IMR-90 (cell line): ENCODE measurements at regions not wholly inside any gene's neighbourhood (a gene's known extent, or its start where the extent isn't known, plus 50 kb on each side); places are given as distances from the start of the nearest gene placed in this dataset.

Source experiments
- ATAC-seq: fragments of 200-7000 bp; cut with Tn5 transposase; 2 replicates; pipeline ENCODE4 v1.9.1; 2020; ENCODE audit warnings: low read depth, mild to moderate bottlenecking, moderate library complexity
- BruUV-seq: library from RNA; stranded (reverse); fragments of 400-500 nt; replicated peaks from 2 replicates; lab custom pipeline; 2021; lab: Mats Ljungman, UMichigan
- CTCF ChIA-PET: fragments of 300-600 bp; formaldehyde crosslinking; extraction: SDS; loops from one replicate; lab custom pipeline; 2021; ENCODE audit warnings: antibody characterized with exemption; lab: Yijun Ruan, JAX
- POLR2A ChIA-PET: fragments of 300-600 bp; sonication (Branson Sonifier 250); formaldehyde crosslinking; loops from one replicate; lab custom pipeline; 2022; ENCODE audit warnings: antibody characterized with exemption; ENCODE audit not compliant: unreplicated experiment; lab: Charles Lee
- DNase-seq: peaks from one replicate; pipeline ENCODE4 v3.0.0; 2013
- H2AFZ ChIP-seq: replicated peaks from 2 replicates; pipeline ENCODE3; 2013; ENCODE audit warnings: low read length, mild to moderate bottlenecking; ENCODE audit not compliant: poor library complexity
- H2AK5ac ChIP-seq: 2 replicates; pipeline ENCODE4 v1.6.1; 2013; ENCODE audit warnings: low read depth, low read length, inconsistent platforms
- H2AK9ac ChIP-seq: replicated peaks from 2 replicates; pipeline ENCODE3; 2013; ENCODE audit warnings: mild to moderate bottlenecking, low read depth, low read length, moderate library complexity; ENCODE audit not compliant: poor library complexity
- H2BK120ac ChIP-seq: 2 replicates; pipeline ENCODE4 v1.6.1; 2013; ENCODE audit warnings: low read depth, low read length, inconsistent platforms
- H2BK15ac ChIP-seq: 3 replicates; pipeline ENCODE4 v1.6.1; 2013; ENCODE audit warnings: low read depth, low read length, inconsistent platforms
- H2BK20ac ChIP-seq: 2 replicates; pipeline ENCODE4 v1.6.1; 2013; ENCODE audit warnings: low read depth, mild to moderate bottlenecking, inconsistent platforms, low read length, moderate library complexity
- H2BK5ac ChIP-seq: 2 replicates; pipeline ENCODE4 v1.6.1; 2013; ENCODE audit warnings: mild to moderate bottlenecking, low read depth, low read length, inconsistent platforms; ENCODE audit not compliant: poor library complexity, severe bottlenecking
- H3K14ac ChIP-seq: replicated peaks from 2 replicates; pipeline ENCODE4 v1.6.1; 2013; ENCODE audit warnings: low read depth, low read length, inconsistent platforms
- H3K18ac ChIP-seq: 2 replicates; pipeline ENCODE4 v1.6.1; 2013; ENCODE audit warnings: low read depth, low read length, control low read depth
- H3K23ac ChIP-seq: 2 replicates; pipeline ENCODE4 v1.6.1; 2013; ENCODE audit warnings: low read depth, low read length, inconsistent platforms
- H3K27ac ChIP-seq: 2 replicates; pipeline ENCODE4 v1.5.1; 2013; ENCODE audit warnings: mild to moderate bottlenecking, control low read depth, low read length; ENCODE audit not compliant: insufficient read depth
- H3K27me3 ChIP-seq: 2 replicates; pipeline ENCODE4 v1.6.1; 2013; ENCODE audit warnings: low read length; ENCODE audit not compliant: control insufficient read depth, insufficient read depth
- H3K36me3 ChIP-seq: 2 replicates; pipeline ENCODE4 v1.6.1; 2013; ENCODE audit warnings: low read length, mixed read lengths; ENCODE audit not compliant: control insufficient read depth, insufficient read depth
- H3K4ac ChIP-seq: 2 replicates; pipeline ENCODE4 v1.6.1; 2013; ENCODE audit warnings: low read depth, low read length, inconsistent platforms
- H3K4me1 ChIP-seq: 2 replicates; pipeline ENCODE4 v1.6.1; 2013; ENCODE audit warnings: low read length, mixed read lengths; ENCODE audit not compliant: control insufficient read depth, insufficient read depth
- H3K4me2 ChIP-seq: 2 replicates; pipeline ENCODE4 v1.6.1; 2013; ENCODE audit warnings: low read depth, mild to moderate bottlenecking, control low read depth, low read length, moderate library complexity
- H3K4me3 ChIP-seq: 2 replicates; pipeline ENCODE4 v1.5.1; 2013; ENCODE audit warnings: low read depth, mild to moderate bottlenecking, control low read depth, low read length, moderate library complexity; ENCODE audit not compliant: insufficient read depth
- H3K56ac ChIP-seq: 2 replicates; pipeline ENCODE4 v1.6.1; 2013; ENCODE audit warnings: low read length, inconsistent platforms; ENCODE audit not compliant: insufficient read depth; ENCODE audit errors: extremely low read depth
- H3K79me1 ChIP-seq, 2 experiments: 2 replicates each; pipeline ENCODE4 v1.6.1; 2013; ENCODE audit warnings: low read length in 2 of 2, inconsistent platforms in 1 of 2, low read depth in 1 of 2
- H3K9ac ChIP-seq: 2 replicates; pipeline ENCODE4 v1.6.1; 2013; ENCODE audit warnings: low read depth, low read length, control low read depth
- H3K9me1 ChIP-seq: 2 replicates; pipeline ENCODE4 v1.6.1; 2013; ENCODE audit warnings: low read length, inconsistent platforms; ENCODE audit not compliant: insufficient read depth
- H3K9me3 ChIP-seq: 2 replicates; pipeline ENCODE4 v1.6.1; 2013; ENCODE audit warnings: low read length; ENCODE audit not compliant: control insufficient read depth, insufficient read depth
- H4K20me1 ChIP-seq: 2 replicates; pipeline ENCODE4 v1.6.1; 2013; ENCODE audit warnings: low read length, inconsistent platforms; ENCODE audit not compliant: insufficient read depth
- H4K5ac ChIP-seq: 2 replicates; pipeline ENCODE4 v1.6.1; 2013; ENCODE audit warnings: mild to moderate bottlenecking, low read depth, low read length, control low read depth
- H4K8ac ChIP-seq, 2 experiments: 2 replicates each; pipeline ENCODE4 v1.6.1; 2013; ENCODE audit warnings: low read depth in 2 of 2, low read length in 2 of 2, control low read depth in 1 of 2, inconsistent platforms in 1 of 2
- H4K91ac ChIP-seq: 2 replicates; pipeline ENCODE4 v1.6.1; 2013; ENCODE audit warnings: low read depth, low read length, inconsistent platforms; ENCODE audit not compliant: insufficient read depth
- BHLHE40 ChIP-seq: fragments of 150-350 bp; IDR thresholded peaks from 2 replicates; pipeline ENCODE4 v1.6.1; 2016; ENCODE audit warnings: mild to moderate bottlenecking, low read depth, low read length
- CEBPB ChIP-seq: IDR thresholded peaks from 2 replicates; pipeline ENCODE4 v1.6.1; 2012; ENCODE audit warnings: low read depth, low read length, improper control_type of control experiment
- CHD1 ChIP-seq: IDR thresholded peaks from 2 replicates; pipeline ENCODE4 v1.6.1; 2012; ENCODE audit warnings: low read depth, low read length, improper control_type of control experiment
- FOS ChIP-seq: fragments of 150-350 bp; IDR thresholded peaks from 2 replicates; pipeline ENCODE4 v1.6.1; 2016; ENCODE audit warnings: low read depth, low read length
- MAFK ChIP-seq: IDR thresholded peaks from 2 replicates; pipeline ENCODE4 v1.6.1; 2012; ENCODE audit warnings: low read depth, low read length, improper control_type of control experiment
- MAZ ChIP-seq: IDR thresholded peaks from 2 replicates; pipeline ENCODE4 v1.6.1; 2012; ENCODE audit warnings: low read depth, mild to moderate bottlenecking, low read length, improper control_type of control experiment, moderate library complexity, borderline replicate concordance
- MXI1 ChIP-seq: IDR thresholded peaks from 2 replicates; pipeline ENCODE4 v1.6.1; 2012; ENCODE audit warnings: low read depth, mild to moderate bottlenecking, low read length, moderate library complexity, borderline replicate concordance
- NFE2L2 ChIP-seq: fragments of 150-350 bp; IDR thresholded peaks from 2 replicates; pipeline ENCODE4 v1.6.1; 2016; ENCODE audit warnings: low read depth, mild to moderate bottlenecking, low read length
- POLR2A ChIP-seq: IDR thresholded peaks from 2 replicates; pipeline ENCODE4 v1.6.1; 2012; ENCODE audit warnings: mild to moderate bottlenecking, low read depth, low read length
- RAD21 ChIP-seq: IDR thresholded peaks from 2 replicates; pipeline ENCODE4 v1.6.1; 2012; ENCODE audit warnings: low read length, improper control_type of control experiment
- RCOR1 ChIP-seq: IDR thresholded peaks from 2 replicates; pipeline ENCODE4 v1.6.1; 2012; ENCODE audit warnings: mild to moderate bottlenecking, low read length, improper control_type of control experiment; ENCODE audit not compliant: insufficient replicate concordance
- RFX5 ChIP-seq: IDR thresholded peaks from 2 replicates; pipeline ENCODE4 v1.8.0; 2012; ENCODE audit warnings: low read depth, mild to moderate bottlenecking, low read length, moderate library complexity
- SMC3 ChIP-seq: fragments of 150-350 bp; IDR thresholded peaks from 2 replicates; pipeline ENCODE4 v1.6.1; 2016; ENCODE audit warnings: low read depth, mild to moderate bottlenecking, antibody characterized with exemption, low read length, moderate library complexity
- USF2 ChIP-seq: fragments of 150-350 bp; IDR thresholded peaks from 2 replicates; pipeline ENCODE4 v1.6.1; 2017; ENCODE audit warnings: mild to moderate bottlenecking, antibody characterized with exemption, low read length, low read depth
- WGBS, 2 experiments: methylation state at CpG; one replicate each; pipeline versions ENCODE4 v1.1.5 to v1.1.7; 2013; ENCODE audit warnings: missing lambda C conversion rate in 2 of 2; ENCODE audit not compliant: insufficient read length in 1 of 2; ENCODE audit errors: extremely low coverage in 2 of 2; 5-methylcytosine and 5-hydroxymethylcytosine counted together
- dilution Hi-C: fragments of 300-500 bp; cut with HindIII; formaldehyde crosslinking; loops from one replicate; pipeline ENCODE4 v1.14.3; 2018; ENCODE audit warnings: low sequenced_read_pairs; ENCODE audit not compliant: unreplicated experiment
- in situ Hi-C: fragments of 300-500 bp; cut with MboI; formaldehyde crosslinking; loops from 3 replicates; pipeline ENCODE4 v1.14.3; 2019; ENCODE audit warnings: low sequenced_read_pairs, inconsistent platforms, mixed read lengths
- intact Hi-C: fragments of 100-400 bp; cut with micrococcal nuclease; formaldehyde crosslinking; loops from 2 replicates; pipeline ENCODE4 v1.10.0; 2022
- TF ChIP-seq, protein P1 (sequence below): conservative IDR thresholded peaks from 2 replicates; pipeline ENCODE4 v1.5.1; 2012; ENCODE audit warnings: mild to moderate bottlenecking, low read depth, low read length, improper control_type of control experiment
- TF ChIP-seq, protein P2 (sequence below): fragments of 150-350 bp; IDR thresholded peaks from 2 replicates; pipeline ENCODE4 v1.6.1; 2016; ENCODE audit warnings: low read depth, mild to moderate bottlenecking, low read length, moderate library complexity, borderline replicate concordance

- DNase-seq (no peak), ATAC-seq (no peak)
- no peak overlapping the region for H3K4me2 ChIP-seq
- no peak overlapping the region for H3K27ac ChIP-seq
- H4K91ac ChIP-seq = no peak overlapping the region
- no peak overlapping the region for H4K5ac ChIP-seq
- WGBS, 2 experiments = 50% methylated on average over 1 of the region's 2 CpGs; no CpG with 5 or more reads in 1 of the 2 experiments
- H3K4ac ChIP-seq = no peak overlapping the region
- H2BK5ac ChIP-seq = no peak overlapping the region
- H3K14ac ChIP-seq = no peak overlapping the region
- H3K18ac ChIP-seq = no peak overlapping the region
- TF ChIP-seq BHLHE40 (no peak), RAD21 (no peak), MAFK (no peak), RFX5 (no peak), FOS (no peak), RCOR1 (no peak), MXI1 (no peak), SMC3 (no peak), CHD1 (no peak), CEBPB (no peak), USF2 (no peak), MAZ (no peak), NFE2L2 (no peak), POLR2A (no peak)
- TF ChIP-seq, protein P1, sequence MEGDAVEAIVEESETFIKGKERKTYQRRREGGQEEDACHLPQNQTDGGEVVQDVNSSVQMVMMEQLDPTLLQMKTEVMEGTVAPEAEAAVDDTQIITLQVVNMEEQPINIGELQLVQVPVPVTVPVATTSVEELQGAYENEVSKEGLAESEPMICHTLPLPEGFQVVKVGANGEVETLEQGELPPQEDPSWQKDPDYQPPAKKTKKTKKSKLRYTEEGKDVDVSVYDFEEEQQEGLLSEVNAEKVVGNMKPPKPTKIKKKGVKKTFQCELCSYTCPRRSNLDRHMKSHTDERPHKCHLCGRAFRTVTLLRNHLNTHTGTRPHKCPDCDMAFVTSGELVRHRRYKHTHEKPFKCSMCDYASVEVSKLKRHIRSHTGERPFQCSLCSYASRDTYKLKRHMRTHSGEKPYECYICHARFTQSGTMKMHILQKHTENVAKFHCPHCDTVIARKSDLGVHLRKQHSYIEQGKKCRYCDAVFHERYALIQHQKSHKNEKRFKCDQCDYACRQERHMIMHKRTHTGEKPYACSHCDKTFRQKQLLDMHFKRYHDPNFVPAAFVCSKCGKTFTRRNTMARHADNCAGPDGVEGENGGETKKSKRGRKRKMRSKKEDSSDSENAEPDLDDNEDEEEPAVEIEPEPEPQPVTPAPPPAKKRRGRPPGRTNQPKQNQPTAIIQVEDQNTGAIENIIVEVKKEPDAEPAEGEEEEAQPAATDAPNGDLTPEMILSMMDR = no peak
- TF ChIP-seq, protein P2, sequence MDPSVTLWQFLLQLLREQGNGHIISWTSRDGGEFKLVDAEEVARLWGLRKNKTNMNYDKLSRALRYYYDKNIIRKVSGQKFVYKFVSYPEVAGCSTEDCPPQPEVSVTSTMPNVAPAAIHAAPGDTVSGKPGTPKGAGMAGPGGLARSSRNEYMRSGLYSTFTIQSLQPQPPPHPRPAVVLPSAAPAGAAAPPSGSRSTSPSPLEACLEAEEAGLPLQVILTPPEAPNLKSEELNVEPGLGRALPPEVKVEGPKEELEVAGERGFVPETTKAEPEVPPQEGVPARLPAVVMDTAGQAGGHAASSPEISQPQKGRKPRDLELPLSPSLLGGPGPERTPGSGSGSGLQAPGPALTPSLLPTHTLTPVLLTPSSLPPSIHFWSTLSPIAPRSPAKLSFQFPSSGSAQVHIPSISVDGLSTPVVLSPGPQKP = no peak
- H3K56ac ChIP-seq = no peak overlapping the region
- intact Hi-C loops (no loop called here), in situ Hi-C loops (no loop called here), dilution Hi-C loops (no loop called here)
- peaks cover 8% of the 10 kb centered on the region for H3K27me3 ChIP-seq
- POLR2A ChIA-PET = no interaction called here
- H2BK20ac ChIP-seq = no peak overlapping the region
- no peak overlapping the region for H2BK15ac ChIP-seq
- H3K4me3 ChIP-seq = no peak overlapping the region
- no peaks in the 10 kb centered on the region; the same call in 1 of the 2 replicates for H3K9me1 ChIP-seq
- H4K8ac ChIP-seq = no peak overlapping the region
- no peak overlapping the region for H2BK120ac ChIP-seq
- no peaks in the 10 kb centered on the region for H4K20me1 ChIP-seq
- CTCF ChIA-PET = interaction anchor here (0.6 to 0.7 kb wide), 2 partner anchors 93 to 542 kb away, joined by 4 to 5 read pairs; no protein-coding TSS in a partner anchor
- H2AK5ac ChIP-seq = no peak overlapping the region
- H3K23ac ChIP-seq = no peak overlapping the region
- no peaks in the 10 kb centered on the region for H3K36me3 ChIP-seq
- no peaks in the 10 kb centered on the region for H3K79me1 ChIP-seq
- H3K4me1 ChIP-seq = no peaks in the 10 kb centered on the region
- no peak overlapping the region for H3K9ac ChIP-seq
- H2AK9ac ChIP-seq = no peak overlapping the region
- H3K9me3 ChIP-seq = no peaks in the 10 kb centered on the region; the same call in 1 of the 2 replicates
- no peak overlapping the region for H2AFZ ChIP-seq
- BruUV-seq = no TSS peak
Observed at GRCh38 chr16:48978501-48978900, 303.1 kb downstream of the CBLN1 start.
